ENCODE measurements at regions not wholly inside any gene's neighbourhood (a gene's known extent, or its start where the extent isn't known, plus 50 kb on each side); places are given as distances from the start of the nearest gene placed in this dataset.

GRCh38 chr5:8730194-8730593, 815.7 kb downstream of the SEMA5A start:
- TF ChIP-seq TBP (IDR thresholded peaks at IDR 0.05; ENCODE audit: low read depth, low read length), result no peak
- no peak for TF ChIP-seq JUND (IDR thresholded peaks at IDR 0.05; ENCODE audit: low read length)
- no peak for TF ChIP-seq HDAC2 (IDR thresholded peaks at IDR 0.05; ENCODE audit: borderline replicate concordance in 1 of 2, low read depth in 2 of 2, low read length in 2 of 2)
- no peak for TF ChIP-seq POLR2AphosphoS5 (IDR thresholded peaks at IDR 0.05; ENCODE audit: low read depth, low read length)
- no peak for TF ChIP-seq EZH2 (IDR thresholded peaks at IDR 0.05; ENCODE audit: low read depth, low read length, severe bottlenecking)

Data from H1 (cell line).